Thoracic aorta (tissue), 2 donors: ENCODE measurements at regions not wholly inside any gene's neighbourhood (a gene's known extent, or its start where the extent isn't known, plus 50 kb on each side); places are given as distances from the start of the nearest gene placed in this dataset.

ENCODE experiments used
- ATAC-seq: fragments of 150-250 bp; one replicate; pipeline ENCODE4 v1.8.0; 2017; ENCODE audit warnings: low read depth; ENCODE audit not compliant: insufficient number of reproducible peaks, low FRiP score
- DNase-seq: peaks from one replicate; pipeline ENCODE4 v3.0.0-alpha.2; 2020; ENCODE audit warnings: low spot score
- H3K27ac ChIP-seq, 2 donors: fragments of 200-600 bp; sonication (generic); 1 replicate in 1 of 2; 2 replicates in 1 of 2; pipeline ENCODE4 v1.5.1; 2016; ENCODE audit warnings: mild to moderate bottlenecking in 2 of 2, moderate library complexity in 2 of 2
- H3K27me3 ChIP-seq: fragments of 200-600 bp; sonication (generic); replicated peaks from 2 replicates; pipeline ENCODE4 v1.6.0; 2016; ENCODE audit warnings: mild to moderate bottlenecking; ENCODE audit not compliant: insufficient read depth
- H3K36me3 ChIP-seq: fragments of 200-600 bp; sonication (generic); one replicate; pipeline ENCODE4 v1.5.1; 2016
- H3K4me1 ChIP-seq, 2 donors: fragments of 200-600 bp; sonication (generic); 1 replicate in 1 of 2; 2 replicates in 1 of 2; pipeline versions ENCODE4 v1.5.1 to v1.6.0; 2016; ENCODE audit warnings: low read depth in 2 of 2, mild to moderate bottlenecking in 1 of 2; ENCODE audit not compliant: control insufficient read depth in 1 of 2
- H3K4me3 ChIP-seq: fragments of 200-600 bp; sonication (generic); 2 replicates; pipeline ENCODE4 v1.5.1; 2016; ENCODE audit warnings: mild to moderate bottlenecking
- H3K9me3 ChIP-seq: fragments of 200-600 bp; sonication (generic); 2 replicates; pipeline ENCODE4 v1.5.1; 2016
- TF ChIP-seq, protein P1 (sequence below): fragments of 200-600 bp; sonication (generic); IDR thresholded peaks from one replicate; pipeline ENCODE4 v1.5.1; 2019; ENCODE audit warnings: antibody characterized with exemption

DNA sequence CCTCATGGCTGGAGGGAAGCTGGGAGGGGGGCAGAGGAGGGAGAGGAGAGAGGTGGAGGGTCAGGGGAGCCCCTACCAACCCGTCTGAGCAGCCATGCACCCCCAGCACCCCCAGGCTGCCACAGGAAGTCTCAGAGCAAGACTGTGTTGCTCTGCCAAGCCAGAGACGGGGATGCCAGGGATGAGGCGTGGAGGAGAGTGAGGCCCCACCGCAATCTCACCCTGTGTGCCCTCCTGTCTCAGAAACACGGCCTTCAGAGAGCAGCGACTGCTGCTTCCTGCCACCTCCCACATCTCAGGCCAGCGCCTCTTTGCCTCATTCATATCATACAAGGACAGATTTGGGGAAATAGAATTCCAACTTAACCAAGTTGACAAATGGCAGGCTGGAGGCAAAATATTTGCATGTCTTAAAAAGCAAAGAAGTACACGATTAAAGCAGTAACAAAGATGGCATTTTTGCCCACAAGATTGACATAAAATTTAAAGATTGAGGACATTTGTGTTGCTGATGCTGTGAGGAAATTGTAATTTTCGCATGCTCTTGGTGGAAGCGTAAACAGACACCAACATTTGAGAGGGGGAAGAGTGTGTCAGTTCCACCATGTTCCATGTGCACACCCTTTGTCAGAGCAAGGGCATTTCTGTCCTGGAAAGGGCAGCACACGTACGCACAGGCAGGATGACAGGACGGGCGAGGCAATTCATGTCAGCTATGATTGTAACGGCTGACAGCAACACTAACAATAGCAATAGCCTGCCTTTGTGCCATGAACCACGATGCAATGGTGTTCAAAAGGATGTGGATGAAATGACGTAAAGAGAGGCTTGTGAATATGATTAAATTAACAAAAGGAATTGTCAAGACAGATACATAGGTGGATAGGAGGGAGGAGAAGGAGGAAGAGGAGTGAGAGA, 59.0 kb upstream of the BACE2 start:
- no peaks in the 10 kb centered on the region for H3K4me1 ChIP-seq
- TF ChIP-seq, protein P1, sequence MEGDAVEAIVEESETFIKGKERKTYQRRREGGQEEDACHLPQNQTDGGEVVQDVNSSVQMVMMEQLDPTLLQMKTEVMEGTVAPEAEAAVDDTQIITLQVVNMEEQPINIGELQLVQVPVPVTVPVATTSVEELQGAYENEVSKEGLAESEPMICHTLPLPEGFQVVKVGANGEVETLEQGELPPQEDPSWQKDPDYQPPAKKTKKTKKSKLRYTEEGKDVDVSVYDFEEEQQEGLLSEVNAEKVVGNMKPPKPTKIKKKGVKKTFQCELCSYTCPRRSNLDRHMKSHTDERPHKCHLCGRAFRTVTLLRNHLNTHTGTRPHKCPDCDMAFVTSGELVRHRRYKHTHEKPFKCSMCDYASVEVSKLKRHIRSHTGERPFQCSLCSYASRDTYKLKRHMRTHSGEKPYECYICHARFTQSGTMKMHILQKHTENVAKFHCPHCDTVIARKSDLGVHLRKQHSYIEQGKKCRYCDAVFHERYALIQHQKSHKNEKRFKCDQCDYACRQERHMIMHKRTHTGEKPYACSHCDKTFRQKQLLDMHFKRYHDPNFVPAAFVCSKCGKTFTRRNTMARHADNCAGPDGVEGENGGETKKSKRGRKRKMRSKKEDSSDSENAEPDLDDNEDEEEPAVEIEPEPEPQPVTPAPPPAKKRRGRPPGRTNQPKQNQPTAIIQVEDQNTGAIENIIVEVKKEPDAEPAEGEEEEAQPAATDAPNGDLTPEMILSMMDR = no peak
- DNase-seq (no peak), ATAC-seq (no peak)
- no peaks in the 10 kb centered on the region for H3K36me3 ChIP-seq
- no peak overlapping the region for H3K4me3 ChIP-seq
- no peaks in the 10 kb centered on the region for H3K9me3 ChIP-seq
- no peaks in the 10 kb centered on the region for H3K27me3 ChIP-seq
- H3K27ac ChIP-seq = no peak overlapping the region

DNA sequence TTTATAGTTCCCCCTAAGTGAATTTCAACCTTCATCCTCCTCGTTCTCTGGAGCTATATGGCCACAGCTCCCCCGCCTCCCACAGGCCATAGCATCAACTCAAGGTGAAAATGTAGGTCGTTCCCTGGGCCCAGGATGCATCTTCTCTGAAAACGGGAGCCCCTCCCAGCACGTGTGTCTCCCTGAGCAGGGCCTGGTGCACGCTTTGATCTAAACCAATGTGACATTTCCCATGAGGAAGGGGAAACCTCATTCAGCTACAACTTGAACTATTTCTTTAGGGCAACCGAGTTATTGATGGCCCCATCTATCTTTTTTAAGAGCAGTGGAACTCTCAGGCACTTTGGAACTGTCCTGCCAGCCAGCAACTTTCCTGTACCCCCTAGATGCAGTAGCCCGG, 57.8 kb upstream of the BACE2 start:
- no peaks in the 10 kb centered on the region for H3K27me3 ChIP-seq
- ATAC-seq = no peak
- H3K9me3 ChIP-seq = no peaks in the 10 kb centered on the region

DNA sequence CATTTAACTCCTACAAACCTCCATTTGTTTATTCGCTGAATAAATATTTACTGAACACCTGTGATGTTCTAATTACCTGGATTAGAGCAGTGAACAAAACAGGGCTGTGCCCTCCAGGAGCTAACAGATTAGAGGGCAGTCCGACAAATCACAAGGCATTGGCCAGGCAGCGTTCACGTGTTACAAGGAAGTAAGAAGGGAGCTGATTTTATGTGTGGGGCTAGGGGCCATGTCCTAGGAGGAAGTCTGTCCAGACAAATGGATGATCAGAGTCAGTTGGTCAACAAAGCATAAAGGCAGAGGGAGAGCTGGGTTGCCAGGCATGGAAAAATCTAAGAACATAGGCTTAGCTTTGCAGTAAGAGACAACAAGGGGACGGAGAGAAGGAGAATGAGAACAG, 57.3 kb upstream of the BACE2 start:
- Histone ChIP-seq H3K4me3 (no peak overlapping the region), H3K36me3 (no peaks in the 10 kb centered on the region), H3K27me3 (no peaks in the 10 kb centered on the region), H3K9me3 (no peaks in the 10 kb centered on the region), H3K27ac (no peak overlapping the region), H3K4me1 (no peaks in the 10 kb centered on the region)
- TF ChIP-seq, protein P1 = no peak
- ATAC-seq (no peak), DNase-seq (no peak)

More for the DNA sequence above, 57.8 kb upstream of the BACE2 start:
- no peaks in the 10 kb centered on the region for H3K36me3 ChIP-seq
- no peak overlapping the region for H3K27ac ChIP-seq
- no peaks in the 10 kb centered on the region for H3K4me1 ChIP-seq
- DNase-seq = no peak
- no peak overlapping the region for H3K4me3 ChIP-seq
- TF ChIP-seq, protein P1 = no peak

DNA sequence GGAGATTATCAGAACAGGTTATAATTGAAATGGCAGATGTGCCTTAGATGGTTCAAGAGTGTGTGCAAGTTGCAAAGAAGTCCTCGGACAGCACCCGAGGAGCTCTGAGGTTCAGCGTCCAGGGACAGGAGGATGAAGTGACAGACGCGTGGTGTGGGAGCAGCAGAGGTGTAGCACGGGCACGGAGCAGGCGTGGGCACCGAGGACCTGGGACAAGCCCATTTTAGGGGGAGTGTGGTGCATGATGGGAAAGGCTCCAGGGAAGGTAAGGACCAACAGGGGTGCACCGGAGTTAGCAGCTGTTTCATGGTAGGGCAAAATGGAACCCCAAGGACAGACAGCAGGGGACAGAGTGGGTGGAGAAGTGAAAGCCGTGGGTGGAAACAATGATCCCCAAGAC, 56.3 kb upstream of the BACE2 start:
- Histone ChIP-seq H3K4me1 (no peaks in the 10 kb centered on the region), H3K9me3 (no peaks in the 10 kb centered on the region), H3K4me3 (no peak overlapping the region), H3K27me3 (no peaks in the 10 kb centered on the region), H3K36me3 (no peaks in the 10 kb centered on the region), H3K27ac (no peak overlapping the region)
- DNase-seq (no peak), ATAC-seq (no peak)
- TF ChIP-seq, protein P1 = no peak

DNA sequence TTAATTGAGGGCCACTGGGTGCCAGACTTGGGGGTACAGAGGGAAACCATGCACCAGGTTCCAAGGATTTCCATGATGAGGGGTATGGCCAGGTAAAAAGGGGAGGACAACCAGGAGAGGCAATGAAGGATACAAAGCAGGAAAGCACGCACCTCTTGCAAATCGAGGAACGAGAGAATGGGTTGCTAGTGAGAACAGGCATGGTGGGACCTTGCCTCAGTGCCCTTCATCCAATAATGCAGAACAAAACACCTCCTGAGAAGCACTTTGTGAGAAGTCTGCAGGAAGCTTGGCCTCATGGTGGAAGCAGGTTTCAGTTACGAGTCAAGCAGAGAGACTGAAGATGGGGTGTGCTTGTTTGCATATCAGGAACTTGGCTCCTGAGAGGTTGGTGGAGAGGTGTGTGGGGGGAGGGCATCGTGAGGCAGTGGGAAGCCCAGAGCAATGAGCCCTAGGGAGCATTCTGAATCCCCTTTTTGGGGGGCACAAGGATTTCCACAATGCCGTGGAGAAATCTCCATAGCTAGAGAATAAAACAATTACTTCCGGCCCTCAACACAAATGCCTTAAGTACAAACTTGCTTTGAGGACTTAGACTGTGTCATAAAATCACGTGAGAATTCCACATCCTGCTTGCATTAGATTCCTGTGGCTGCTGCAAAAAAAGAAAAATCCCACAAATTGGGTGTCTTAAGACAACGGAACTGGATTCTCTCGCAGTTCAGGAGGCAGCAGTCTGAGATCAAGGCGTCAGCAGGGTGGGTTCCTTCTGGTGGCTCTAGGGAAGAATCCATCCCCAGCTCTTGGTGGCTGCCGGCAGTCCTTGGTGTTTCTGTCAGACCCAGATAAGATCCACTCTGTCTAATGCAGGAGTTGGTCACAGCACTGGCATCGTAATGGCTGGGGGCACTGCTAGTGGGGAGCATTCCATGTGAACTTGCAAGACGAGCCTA, 54.9 kb upstream of the BACE2 start:
- H3K36me3 ChIP-seq = no peaks in the 10 kb centered on the region
- no peak for ATAC-seq
- TF ChIP-seq, protein P1 = no peak
- H3K4me1 ChIP-seq = no peaks in the 10 kb centered on the region
- H3K27me3 ChIP-seq = no peaks in the 10 kb centered on the region
- no peak overlapping the region for H3K27ac ChIP-seq
- DNase-seq = no peak
- H3K9me3 ChIP-seq = no peaks in the 10 kb centered on the region
- H3K4me3 ChIP-seq = peak overlapping the region; percentile 42
